Heart left ventricle (tissue), 16 donors: ENCODE measurements at regions not wholly inside any gene's neighbourhood (a gene's known extent, or its start where the extent isn't known, plus 50 kb on each side); places are given as distances from the start of the nearest gene placed in this dataset.

Experiments
- ATAC-seq, 4 donors: fragments of 200-7000 bp; cut with Tn5 transposase; one replicate each; pipeline ENCODE4 v1.9.1; 2020 to 2022; ENCODE audit warnings: moderate library complexity in 4 of 4, mild to moderate bottlenecking in 3 of 4, moderate number of reproducible peaks in 1 of 4
- DNase-seq, 5 donors: peaks; one replicate each; pipeline ENCODE4 v3.0.0-alpha.2; 2020
- H3K27ac ChIP-seq, 12 donors: fragments of 200-600 bp; sonication (generic) in 4 of 12; one replicate each; pipeline versions ENCODE4 v1.5.0 to v1.8.0; 2016 to 2022; ENCODE audit warnings: mild to moderate bottlenecking in 2 of 12
- H3K27me3 ChIP-seq, 9 donors: fragments of 200-600 bp; sonication (generic) in 2 of 9; one replicate each; pipeline versions ENCODE4 v1.5.1 to v1.8.0; 2016 to 2022; ENCODE audit warnings: mild to moderate bottlenecking in 3 of 9
- H3K36me3 ChIP-seq, 9 donors: fragments of 200-600 bp; sonication (generic) in 2 of 9; one replicate each; pipeline versions ENCODE4 v1.5.0 to v1.8.0; 2018 to 2022; ENCODE audit warnings: mild to moderate bottlenecking in 2 of 9
- H3K4me1 ChIP-seq, 12 donors: fragments of 200-600 bp; sonication (generic) in 4 of 12; one replicate each; pipeline versions ENCODE4 v1.5.0 to v1.8.0; 2016 to 2022; ENCODE audit warnings: mild to moderate bottlenecking in 3 of 12
- H3K4me3 ChIP-seq, 12 donors: fragments of 200-600 bp; sonication (generic) in 4 of 12; one replicate each; pipeline versions ENCODE4 v1.5.0 to v1.8.0; 2017 to 2022; ENCODE audit warnings: mild to moderate bottlenecking in 9 of 12, moderate library complexity in 4 of 12
- H3K9me3 ChIP-seq, 12 donors: fragments of 200-600 bp; sonication (generic) in 4 of 12; one replicate each; pipeline versions ENCODE4 v1.5.0 to v1.8.0; 2016 to 2022; ENCODE audit warnings: mild to moderate bottlenecking in 1 of 12
- POLR2A ChIP-seq, 2 donors: fragments of 450-650 bp; IDR thresholded peaks; one replicate each; pipeline ENCODE4 v1.6.1; 2017; ENCODE audit warnings: antibody characterized with exemption in 2 of 2, mild to moderate bottlenecking in 2 of 2, moderate library complexity in 2 of 2
- WGBS, 4 donors: extraction: QIAGEN DNeasy Blood & Tissue Kit in 2 of 4; methylation state at CpG; one replicate each; pipeline versions ENCODE4 v1.1.5 to v1.1.7; 2013 to 2018; 5-methylcytosine and 5-hydroxymethylcytosine counted together
- intact Hi-C, 10 donors: fragments of 100-400 bp; cut with DNase I; formaldehyde crosslinking; loops; one replicate each; pipeline versions ENCODE4 v1.11.1 to v1.14.2; 2022
- TF ChIP-seq, protein P1 (sequence below), 12 donors: fragments of 200-600 bp; sonication (generic) in 4 of 12; IDR thresholded peaks; one replicate each; pipeline versions ENCODE4 v1.5.0 to v1.8.0; 2018 to 2022; ENCODE audit warnings: antibody characterized with exemption in 12 of 12, mild to moderate bottlenecking in 5 of 12
- donor health status: ischemic (EF 13 %, LVEDD 7.1; RV severe dilation, severe dysfunction).
- donor health status: healthy with polysubstance abuse.
- donor health status: DM: no; HTN: yes; CAD: no.
- donor health status: DM: no; HTN: no; CAD: no.
- donor health status: ischemic (EF 25% LVEDD 6.9; RV normal size, moderate dysfunction).
- donor health status: ischemic (EF 25% LVEDD 5.7; RV mildly dilated, moderate dysfunction).
- donor health status: healthy.
- donor health status: DM: yes; HTN: yes; CAD: no.
- donor health status: ischemic (EF 35%, LVEDD 5.7; RV mildly dilated, moderate dysfunction).
- donor health status: nonischemic (EF 11% LVEDD 7.7; RV severe dilation, severe dysfunction).
- donor health status: DM: yes; HTN: yes; CAD: no.
- donor health status: PGD.
- donor health status: ischemic (EF 29% LVEDD 5.4; RV normal size, mild dysfunction).
- donor health status: nonischemic (EF 23%, LVEDD 6.1; RV moderate dilation, normal function).

DNA sequence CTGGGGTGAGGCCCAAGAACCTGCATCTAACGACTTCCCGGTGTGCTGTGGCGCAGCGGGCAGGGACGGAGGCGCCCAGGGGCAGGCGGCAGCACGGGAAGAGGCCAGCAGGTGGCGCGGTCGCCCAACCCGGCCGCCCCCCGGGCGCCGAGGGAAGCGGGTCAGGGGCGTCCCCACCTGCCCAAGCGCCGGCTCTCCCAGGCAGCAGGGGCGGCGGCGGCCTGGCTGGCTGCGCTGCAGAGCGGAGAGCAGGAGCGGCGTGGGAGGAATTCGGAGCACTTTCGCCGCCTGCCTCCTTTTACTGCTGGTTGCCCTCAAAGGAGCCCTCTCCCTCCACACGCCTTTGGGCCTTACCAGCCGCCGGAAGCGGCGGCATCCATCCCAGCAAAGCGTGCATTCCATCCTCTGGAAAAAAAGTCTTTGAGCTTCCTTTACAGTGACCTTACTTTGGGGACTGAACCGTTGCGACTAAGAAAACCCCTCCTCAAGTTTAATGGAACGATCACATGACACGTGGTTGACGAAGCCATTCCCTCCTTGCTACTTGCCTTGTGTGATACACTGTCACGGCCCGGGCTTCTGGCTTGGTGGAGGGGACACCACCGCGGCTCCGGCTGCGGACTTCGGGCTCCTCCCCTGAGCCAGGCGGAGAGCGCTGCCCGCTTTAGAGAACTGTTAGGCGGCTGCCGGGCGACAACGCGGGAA lies 106.8 kb upstream of the CLMP start:
- no peak for TF ChIP-seq POLR2A (IDR thresholded peaks at IDR 0.05)
- TF ChIP-seq, protein P1, sequence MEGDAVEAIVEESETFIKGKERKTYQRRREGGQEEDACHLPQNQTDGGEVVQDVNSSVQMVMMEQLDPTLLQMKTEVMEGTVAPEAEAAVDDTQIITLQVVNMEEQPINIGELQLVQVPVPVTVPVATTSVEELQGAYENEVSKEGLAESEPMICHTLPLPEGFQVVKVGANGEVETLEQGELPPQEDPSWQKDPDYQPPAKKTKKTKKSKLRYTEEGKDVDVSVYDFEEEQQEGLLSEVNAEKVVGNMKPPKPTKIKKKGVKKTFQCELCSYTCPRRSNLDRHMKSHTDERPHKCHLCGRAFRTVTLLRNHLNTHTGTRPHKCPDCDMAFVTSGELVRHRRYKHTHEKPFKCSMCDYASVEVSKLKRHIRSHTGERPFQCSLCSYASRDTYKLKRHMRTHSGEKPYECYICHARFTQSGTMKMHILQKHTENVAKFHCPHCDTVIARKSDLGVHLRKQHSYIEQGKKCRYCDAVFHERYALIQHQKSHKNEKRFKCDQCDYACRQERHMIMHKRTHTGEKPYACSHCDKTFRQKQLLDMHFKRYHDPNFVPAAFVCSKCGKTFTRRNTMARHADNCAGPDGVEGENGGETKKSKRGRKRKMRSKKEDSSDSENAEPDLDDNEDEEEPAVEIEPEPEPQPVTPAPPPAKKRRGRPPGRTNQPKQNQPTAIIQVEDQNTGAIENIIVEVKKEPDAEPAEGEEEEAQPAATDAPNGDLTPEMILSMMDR (IDR thresholded peaks at IDR 0.05), result peak; percentile 75 to 96 (median 91)
- DNase-seq, result peak; percentile 56 to 86 (median 68)
- no peaks in the 10 kb centered on the region for H3K9me3 ChIP-seq
- ATAC-seq, result peak; percentile 29 to 92 (median 81)
- intact Hi-C loops, result loop anchor here (1.0 to 10.0 kb wide), 13 partner anchors 55 to 263 kb away; no protein-coding TSS in a partner anchor
- peaks cover 0 to 18% (median 0%) of the 10 kb centered on the region in 9 donors for H3K27me3 ChIP-seq
- no peaks in the 10 kb centered on the region for H3K36me3 ChIP-seq
- peak overlapping the region; percentile 24 to 60 (median 45) for H3K4me3 ChIP-seq
- H3K4me1 ChIP-seq, result peaks cover 0 to 24% (median 13%) of the 10 kb centered on the region in 12 donors
- 4 to 6% (median 5%) methylated on average over 49 to 56 of the region's 56 CpGs for WGBS, 4 donors
- H3K27ac ChIP-seq, result peak overlapping the region in 5 of 12 donors; percentile 15 to 50 (median 33)

DNA sequence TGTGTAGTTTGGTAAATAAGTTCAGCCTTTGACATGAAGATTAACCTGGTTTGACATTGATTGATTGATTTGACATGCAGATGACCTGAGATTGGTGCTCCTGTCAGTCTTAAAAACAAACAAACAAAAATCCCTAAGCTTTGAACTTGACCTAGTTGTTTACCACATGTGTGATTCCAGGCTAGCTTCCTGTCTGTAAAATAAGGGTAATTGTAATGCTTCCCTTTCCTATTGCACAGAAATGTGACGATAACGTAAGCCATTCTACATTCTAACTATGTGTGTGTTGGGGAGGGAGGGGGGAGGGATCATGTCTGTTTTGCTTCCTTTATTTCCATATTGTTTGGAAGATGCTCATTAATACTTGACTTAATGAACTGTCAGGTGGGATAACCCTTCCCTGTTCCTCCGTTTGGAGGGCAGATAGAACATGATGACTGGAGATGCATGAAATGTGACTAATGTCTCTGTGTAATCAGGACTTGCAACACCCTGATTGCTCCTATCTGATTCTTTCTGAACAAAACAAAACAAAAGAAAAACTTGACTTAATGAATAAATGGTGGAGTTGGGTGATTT lies 106.1 kb upstream of the CLMP start:
- H3K4me3 ChIP-seq, result peak overlapping the region in 9 of 12 donors; percentile 24 to 60 (median 46)
- H3K4me1 ChIP-seq, result peaks cover 0 to 24% (median 13%) of the 10 kb centered on the region in 12 donors
- ATAC-seq (no peak), DNase-seq (no peak)
- WGBS, 4 donors, result 45 to 56% (median 46%) methylated on average over 3 of the region's 3 CpGs
- intact Hi-C loops, result loop anchor here (1.0 to 10.0 kb wide), 11 partner anchors 56 to 264 kb away; no protein-coding TSS in a partner anchor
- H3K36me3 ChIP-seq, result no peaks in the 10 kb centered on the region
- TF ChIP-seq, protein P1 (IDR thresholded peaks at IDR 0.05), result no peak
- no peak for TF ChIP-seq POLR2A (IDR thresholded peaks at IDR 0.05)
- H3K27me3 ChIP-seq, result peaks cover 0 to 18% (median 0%) of the 10 kb centered on the region in 9 donors
- peak overlapping the region in 1 of 12 donors; percentile 48 for H3K27ac ChIP-seq
- no peaks in the 10 kb centered on the region for H3K9me3 ChIP-seq

DNA sequence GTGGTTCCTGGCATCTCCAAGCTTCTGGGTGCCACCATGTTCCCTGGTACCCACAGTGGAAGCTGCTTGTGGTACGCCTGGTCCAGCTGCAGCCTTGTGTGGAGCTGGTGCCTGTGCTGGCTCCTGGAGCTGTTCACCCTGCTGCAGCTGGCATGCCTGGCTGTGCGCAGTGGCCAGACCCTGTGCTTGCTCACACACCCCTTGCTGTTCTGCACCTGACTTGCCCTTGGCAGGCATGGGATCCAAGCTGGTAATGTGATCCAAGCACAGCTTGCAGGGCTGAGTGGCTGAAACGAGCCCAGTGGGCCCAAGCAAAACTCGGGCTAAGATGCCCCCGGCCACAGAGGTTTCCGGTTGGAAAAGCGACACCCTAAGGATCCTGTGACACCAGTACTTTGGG lies 104.7 kb upstream of the CLMP start:
- peak in 4 of 5 donors; percentile 14 to 61 (median 46) for DNase-seq
- ATAC-seq, result peak; percentile 19 to 48 (median 34)
- intact Hi-C loops, result loop anchor here in 9 of 10 donors (2.0 to 10.0 kb wide), 9 partner anchors 58 to 265 kb away; no protein-coding TSS in a partner anchor
- Histone ChIP-seq H3K4me1 (peaks cover 0 to 24% (median 11%) of the 10 kb centered on the region in 12 donors), H3K36me3 (no peaks in the 10 kb centered on the region), H3K27me3 (peaks cover 0 to 18% (median 0%) of the 10 kb centered on the region in 9 donors), H3K27ac (no peak overlapping the region), H3K4me3 (no peak overlapping the region), H3K9me3 (no peaks in the 10 kb centered on the region)
- 77 to 89% (median 81%) methylated on average over 5 to 7 of the region's 7 CpGs for WGBS, 4 donors
- no peak for TF ChIP-seq POLR2A (IDR thresholded peaks at IDR 0.05)
- TF ChIP-seq, protein P1 (IDR thresholded peaks at IDR 0.05), result no peak
